GM23248 (cell line): ENCODE measurements at regions not wholly inside any gene's neighbourhood (a gene's known extent, or its start where the extent isn't known, plus 50 kb on each side); places are given as distances from the start of the nearest gene placed in this dataset.

ENCODE experiments used
- EZH2 ChIP-seq: fragments of 200-600 bp; sonication (generic); IDR thresholded peaks from 2 replicates; pipeline ENCODE4 v1.6.1; 2018; ENCODE audit warnings: antibody characterized with exemption, mild to moderate bottlenecking; ENCODE audit not compliant: insufficient read depth, poor library complexity, severe bottlenecking
- EZH2phosphoT487 ChIP-seq: fragments of 200-600 bp; sonication (generic); IDR thresholded peaks from 2 replicates; pipeline ENCODE4 v1.6.1; 2018; ENCODE audit warnings: antibody characterized with exemption, moderate library complexity, mild to moderate bottlenecking, low read depth; ENCODE audit not compliant: insufficient read depth

GRCh38 chr9:89710697-89711096, 105.9 kb downstream of the GADD45G start:
- TF ChIP-seq EZH2 (no peak), EZH2phosphoT487 (no peak)
